ENCODE measurements at regions not wholly inside any gene's neighbourhood (a gene's known extent, or its start where the extent isn't known, plus 50 kb on each side); places are given as distances from the start of the nearest gene placed in this dataset.
A peak's percentile ranks its signal among the peaks of the same experiment; 100 is the strongest.
"Not testable (repeated sequence)": the region's sequence is repeated elsewhere in the genome, so short reads cannot be mapped to it uniquely, and the experiment has no call there.

GRCh38 chr11:38721586-38722315 is 2123.7 kb upstream of the RAG2 start:
- DNase-seq (ENCODE audit: low read depth), result peak; percentile 67

DNA sequence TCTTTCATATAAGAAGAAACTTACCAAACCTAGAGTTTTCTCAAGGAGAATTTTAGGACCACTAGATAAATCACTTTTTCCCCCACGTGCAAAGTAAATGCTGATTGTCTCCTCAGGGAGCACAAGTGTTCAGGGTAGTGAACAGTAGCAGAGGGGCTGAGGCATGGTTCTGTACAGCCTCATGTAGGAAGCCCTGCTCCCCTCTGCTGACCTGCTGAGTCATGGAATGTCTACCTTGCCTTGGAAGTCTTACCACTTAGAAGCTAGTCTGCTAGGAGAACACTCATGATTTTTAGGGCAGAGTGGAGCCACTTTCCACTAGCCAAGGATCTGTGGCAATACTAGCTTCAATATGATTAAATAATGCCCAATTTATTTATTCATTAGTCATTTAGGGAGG is 2120.6 kb upstream of the RAG2 start:
- no peak for DNase-seq (ENCODE audit: low read depth)

- no peak for DNase-seq (ENCODE audit: low read depth)
Measured at GRCh38 chr11:38718049-38718448, 2120.0 kb upstream of the RAG2 start.

- DNase-seq (ENCODE audit: low read depth), result no peak
Measured at GRCh38 chr11:38711110-38711509, 2113.1 kb upstream of the RAG2 start.

- no peak for DNase-seq (ENCODE audit: low read depth)
Measured at GRCh38 chr11:38710262-38710661, 2112.2 kb upstream of the RAG2 start.

DNA sequence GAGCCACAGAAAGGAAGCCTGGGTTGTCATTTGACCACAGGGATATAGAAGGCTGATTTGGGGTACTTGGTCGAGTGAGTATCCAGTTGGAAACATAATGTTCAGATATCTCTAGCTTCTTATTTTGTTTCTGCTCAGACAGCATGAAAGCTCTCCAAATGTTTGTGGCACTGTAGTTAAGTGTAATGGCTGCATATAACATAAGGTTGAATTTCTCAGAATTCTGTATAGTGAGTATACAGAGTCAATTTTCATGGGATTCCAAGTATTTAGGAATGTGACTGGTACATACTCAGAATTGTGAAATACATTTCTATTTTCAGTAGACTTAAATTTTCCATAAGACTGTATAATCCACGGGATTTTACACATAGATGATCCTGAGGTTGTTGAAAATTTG is 2102.1 kb upstream of the RAG2 start:
- DNase-seq (ENCODE audit: low read depth), result no peak

DNA sequence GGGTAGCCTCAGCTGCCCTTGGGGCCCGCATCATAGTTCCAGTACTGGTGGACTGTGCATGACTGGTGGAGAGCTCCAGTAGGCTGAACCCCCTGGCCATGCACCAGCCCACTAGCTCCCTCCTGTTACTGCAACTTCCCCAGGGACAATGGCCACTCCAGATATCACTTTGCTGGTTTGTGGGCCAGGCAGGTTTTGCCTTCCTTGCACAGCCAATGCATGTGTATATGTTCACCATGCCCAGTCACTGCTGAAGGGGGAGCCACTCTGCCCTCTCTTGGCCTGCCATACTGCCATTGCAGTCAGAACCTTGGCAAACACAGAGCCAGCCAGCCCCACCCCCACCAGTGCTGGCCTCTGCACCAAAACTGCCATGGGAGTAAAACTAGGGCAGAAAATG is 2095.3 kb upstream of the RAG2 start:
- DNase-seq (ENCODE audit: low read depth), result no peak

- DNase-seq (ENCODE audit: low read depth), result not testable (repeated sequence)
Measured at GRCh38 chr11:38690211-38690610, 2092.2 kb upstream of the RAG2 start.

- DNase-seq (ENCODE audit: low read depth), result no peak
Measured at GRCh38 chr11:38687008-38687407, 2089.0 kb upstream of the RAG2 start.

DNA sequence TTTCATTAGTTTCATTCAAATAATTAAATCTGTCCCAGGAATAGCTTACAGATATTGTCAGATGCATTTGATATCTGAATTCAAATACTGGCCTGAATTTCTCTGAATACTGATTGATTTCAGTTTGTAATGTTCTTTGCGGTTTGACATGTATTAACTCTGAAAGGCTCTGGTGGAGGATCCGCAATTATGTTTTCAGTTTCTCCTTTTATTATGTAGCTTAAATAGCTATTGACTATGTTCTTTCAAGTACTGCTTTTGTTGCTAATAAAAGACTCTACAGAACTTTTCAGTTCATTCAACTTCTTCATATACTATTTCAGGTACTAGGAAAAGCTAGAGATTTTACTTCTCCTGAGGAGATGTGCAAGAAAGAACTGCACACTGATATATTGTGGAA is 2085.4 kb upstream of the RAG2 start:
- no peak for DNase-seq (ENCODE audit: low read depth)

DNA sequence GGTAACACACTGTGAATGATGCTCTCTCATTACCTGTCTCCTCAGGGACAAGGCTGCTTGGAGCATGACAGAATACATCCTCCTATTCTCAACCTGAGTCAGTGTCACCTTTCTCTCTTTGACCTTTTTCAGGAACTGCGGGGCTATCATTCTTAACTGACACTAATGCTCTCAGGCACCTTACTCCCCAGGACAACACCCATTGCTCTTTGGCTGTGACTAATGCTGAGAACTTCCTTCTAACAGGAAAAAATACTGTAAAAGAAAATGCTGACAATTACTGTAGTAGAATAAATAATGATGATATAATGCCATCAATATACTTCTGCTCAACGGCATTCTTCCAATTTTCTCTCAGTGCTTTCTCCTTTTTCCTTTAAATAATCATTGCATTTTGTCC is 2082.7 kb upstream of the RAG2 start:
- no peak for DNase-seq (ENCODE audit: low read depth)

GRCh38 chr11:38680166-38680565 is 2082.1 kb upstream of the RAG2 start:
- DNase-seq (ENCODE audit: low read depth), result no peak

DNA sequence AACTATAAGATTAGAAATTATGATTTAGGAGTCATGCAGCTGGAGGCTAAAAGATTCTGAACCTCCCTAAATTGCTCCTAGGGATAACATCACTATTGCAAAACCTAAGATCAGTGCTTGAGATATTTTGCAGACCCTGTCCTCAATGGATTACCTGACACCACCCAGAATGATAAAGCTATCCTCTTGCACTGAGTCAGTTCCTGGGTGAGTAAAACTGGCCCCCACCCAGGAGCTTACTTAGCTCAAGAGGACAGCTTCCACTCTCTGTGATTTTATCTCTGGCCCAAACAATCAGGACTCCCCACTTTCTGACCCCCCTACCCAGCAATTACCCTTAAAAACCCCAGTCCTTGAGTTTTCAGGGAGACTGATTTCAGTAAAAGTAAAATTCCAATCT is 2074.4 kb upstream of the RAG2 start:
- no peak for DNase-seq (ENCODE audit: low read depth)

GRCh38 chr11:38667359-38667758 is 2069.3 kb upstream of the RAG2 start:
- no peak for DNase-seq (ENCODE audit: low read depth)

GRCh38 chr11:38648604-38649003 is 2050.6 kb upstream of the RAG2 start:
- no peak for DNase-seq (ENCODE audit: low read depth)

GRCh38 chr11:38646382-38646781 is 2048.3 kb upstream of the RAG2 start:
- no peak for DNase-seq (ENCODE audit: low read depth)

GRCh38 chr11:38640854-38641253 is 2042.8 kb upstream of the RAG2 start:
- no peak for DNase-seq (ENCODE audit: low read depth)

- DNase-seq (ENCODE audit: low read depth), result no peak
Measured at GRCh38 chr11:38612701-38613100, 2014.7 kb upstream of the RAG2 start.

GRCh38 chr11:38601371-38601770 is 2003.3 kb upstream of the RAG2 start:
- DNase-seq (ENCODE audit: low read depth), result not testable (repeated sequence)

- no peak for DNase-seq (ENCODE audit: low read depth)
Measured at GRCh38 chr11:38598418-38598817, 2000.4 kb upstream of the RAG2 start.

DNA sequence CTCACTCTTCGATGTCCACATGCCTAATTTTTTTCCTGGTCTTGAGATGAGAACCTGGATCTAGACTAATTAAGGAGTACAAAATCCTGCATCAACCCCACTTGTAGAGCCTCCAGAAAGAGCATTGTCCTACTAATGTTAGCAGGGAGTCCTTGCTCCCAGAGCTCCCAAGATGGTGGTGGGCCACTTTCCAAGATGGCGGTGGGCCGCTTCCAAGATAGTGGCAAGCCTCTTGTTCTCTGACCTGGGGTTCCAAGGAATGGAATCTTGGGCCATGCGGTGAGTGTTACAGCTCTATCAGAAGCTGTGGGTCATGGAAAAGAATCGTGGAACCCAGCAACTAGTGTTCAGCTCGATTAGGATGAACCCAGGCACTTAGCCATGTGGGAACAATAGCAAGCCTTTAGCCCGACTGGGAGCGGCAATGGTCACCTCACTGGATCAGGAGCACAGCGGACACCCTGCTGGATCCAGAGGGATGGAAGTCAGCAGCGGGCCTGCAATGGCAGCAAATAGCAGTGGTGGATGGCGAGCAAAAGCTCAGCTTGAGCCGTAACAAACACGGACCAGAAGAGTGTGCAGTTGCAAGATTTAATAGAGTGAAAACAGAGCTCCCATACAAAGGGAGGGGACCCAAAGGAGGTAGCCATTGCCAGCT is 1997.5 kb upstream of the RAG2 start:
- not testable (repeated sequence) for DNase-seq (ENCODE audit: low read depth)

- DNase-seq (ENCODE audit: low read depth), result no peak
Measured at GRCh38 chr11:38594895-38595294, 1996.9 kb upstream of the RAG2 start.

DNA sequence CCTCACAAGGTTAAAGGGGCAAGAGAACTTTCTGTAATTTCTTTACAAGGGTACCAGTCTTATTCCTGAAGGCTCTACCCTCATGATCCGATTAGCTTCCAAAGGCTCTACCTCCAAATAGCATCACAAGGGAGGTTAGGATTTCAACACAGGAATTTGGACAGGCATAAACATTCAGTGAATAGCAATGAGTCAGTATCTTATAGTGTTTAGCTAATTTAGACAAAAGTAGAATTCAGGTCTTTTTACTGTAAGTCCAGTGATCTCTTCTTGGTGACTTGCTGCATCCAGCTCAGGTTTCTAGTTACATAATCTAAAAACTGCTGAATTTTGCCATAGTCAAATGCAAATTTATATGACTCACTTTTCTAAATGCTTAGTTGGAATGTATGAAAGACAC is 1995.6 kb upstream of the RAG2 start:
- peak; percentile 55 for DNase-seq (ENCODE audit: low read depth)

GRCh38 chr11:38582756-38583155 is 1984.7 kb upstream of the RAG2 start:
- DNase-seq (ENCODE audit: low read depth), result no peak

Measured in stromal cell of bone marrow (primary cell).